Esophagus squamous epithelium (tissue), 4 donors: ENCODE measurements at regions not wholly inside any gene's neighbourhood (a gene's known extent, or its start where the extent isn't known, plus 50 kb on each side); places are given as distances from the start of the nearest gene placed in this dataset.

Source experiments
- CTCF ChIP-seq, 6 experiments: fragments of 450-650 bp in 4 of 6; fragments of 200-600 bp in 2 of 6; sonication (generic) in 2 of 6; IDR thresholded peaks; one replicate each; pipeline ENCODE4 v1.5.1; 2016 to 2019; ENCODE audit warnings: antibody characterized with exemption in 6 of 6, mild to moderate bottlenecking in 4 of 6, moderate library complexity in 4 of 6
- POLR2A ChIP-seq, 4 donors: fragments of 450-650 bp; IDR thresholded peaks; one replicate each; pipeline ENCODE4 v1.6.1; 2017; ENCODE audit warnings: antibody characterized with exemption in 4 of 4, mild to moderate bottlenecking in 4 of 4, moderate library complexity in 3 of 4

- TF ChIP-seq CTCF (IDR thresholded peaks at IDR 0.05): no peak
- no peak for TF ChIP-seq POLR2A (IDR thresholded peaks at IDR 0.05)
These were observed 765.6 kb downstream of the CDH11 start for GRCh38 chr16:64356267-64356666.
